HCEC 1CT (cell line): ENCODE measurements at regions not wholly inside any gene's neighbourhood (a gene's known extent, or its start where the extent isn't known, plus 50 kb on each side); places are given as distances from the start of the nearest gene placed in this dataset.

Experiments used
- DNase-seq: peaks from one replicate; pipeline ENCODE4 v3.0.0-alpha.2; 2017

DNA sequence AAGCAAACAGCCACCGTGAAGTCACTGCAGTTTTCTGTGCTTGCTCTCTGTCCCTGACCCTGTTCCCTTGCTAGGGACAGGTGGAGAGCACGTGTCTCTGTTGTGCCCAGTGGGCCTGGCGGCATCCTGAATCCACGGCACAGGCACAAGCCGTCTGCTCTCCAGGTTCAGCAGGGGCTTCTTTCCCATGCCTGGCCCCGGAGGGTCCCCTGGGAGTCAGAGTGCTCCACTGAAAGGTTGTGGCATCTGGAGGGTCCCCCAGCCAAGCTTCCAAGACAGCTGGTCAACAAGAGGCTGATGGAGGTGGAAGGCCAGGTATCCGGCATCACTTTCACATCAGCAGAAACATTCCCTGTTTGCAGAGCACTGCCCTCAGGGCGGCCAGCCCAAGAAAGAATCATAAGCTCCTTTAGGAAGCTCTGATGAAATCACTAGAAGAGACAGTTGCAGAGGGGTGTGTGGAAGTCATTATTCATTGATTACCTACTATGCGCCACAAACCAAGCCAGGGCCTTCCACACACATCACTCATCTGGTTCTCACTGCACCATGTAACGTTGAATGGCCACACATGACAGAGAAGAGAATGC is 346.4 kb upstream of the B3GAT1 start:
- DNase-seq = no peak

DNA sequence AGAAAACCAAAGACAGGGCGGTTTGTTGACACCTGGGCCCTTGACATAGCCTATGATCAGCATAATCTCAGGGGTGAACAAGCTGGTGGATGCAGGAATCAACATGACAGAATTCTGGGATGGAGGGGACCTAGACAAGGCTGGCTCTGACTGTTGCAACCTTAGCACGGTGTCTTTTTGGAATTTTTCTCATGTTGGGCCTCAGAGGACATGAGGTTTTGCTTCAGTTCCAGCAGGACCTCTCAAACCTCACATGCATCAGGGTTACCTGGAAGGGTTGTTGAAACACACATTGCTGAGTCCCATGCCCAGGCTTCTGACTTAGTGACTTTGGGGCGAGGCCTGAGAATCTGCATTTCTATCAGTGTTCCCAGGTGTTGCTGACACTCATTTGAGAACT is 345.6 kb upstream of the B3GAT1 start:
- no peak for DNase-seq

GRCh38 chr11:134756811-134757540 is 344.9 kb upstream of the B3GAT1 start:
- DNase-seq = no peak

- DNase-seq = no peak
These were observed 343.5 kb upstream of the B3GAT1 start for GRCh38 chr11:134755535-134755934.

DNA sequence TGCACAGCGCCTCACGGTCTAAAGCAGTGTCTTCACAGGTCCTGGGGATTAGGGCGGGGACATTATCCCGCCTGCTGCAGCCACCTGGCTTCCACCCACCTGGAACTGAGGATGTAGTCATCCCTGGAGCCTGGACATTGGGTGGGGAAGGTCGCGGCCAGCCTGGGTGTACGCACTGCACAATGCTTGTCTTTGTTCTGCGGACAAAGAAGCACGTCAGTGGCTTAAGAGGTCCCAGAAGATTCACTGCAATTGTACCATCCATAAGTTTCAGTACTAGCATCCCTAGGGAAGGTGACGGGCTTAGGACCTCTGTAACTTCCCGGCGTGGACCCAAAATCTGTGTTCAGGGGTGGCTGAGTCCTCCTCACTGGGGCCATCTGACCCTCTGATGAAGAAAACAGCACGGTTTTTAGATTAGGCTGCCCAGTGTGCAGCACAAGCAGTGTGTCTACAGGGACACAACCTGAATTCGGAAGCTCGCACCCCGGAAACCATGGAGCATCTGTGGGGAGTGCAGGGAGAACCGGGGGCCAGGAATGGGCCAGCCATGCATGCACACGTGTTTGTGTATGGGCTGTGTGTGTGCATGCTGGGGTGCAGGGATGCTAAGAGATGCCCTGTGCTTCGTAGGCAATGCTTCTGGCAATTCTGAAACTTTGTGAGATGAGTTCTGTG is 342.6 kb upstream of the B3GAT1 start:
- no peak for DNase-seq

DNA sequence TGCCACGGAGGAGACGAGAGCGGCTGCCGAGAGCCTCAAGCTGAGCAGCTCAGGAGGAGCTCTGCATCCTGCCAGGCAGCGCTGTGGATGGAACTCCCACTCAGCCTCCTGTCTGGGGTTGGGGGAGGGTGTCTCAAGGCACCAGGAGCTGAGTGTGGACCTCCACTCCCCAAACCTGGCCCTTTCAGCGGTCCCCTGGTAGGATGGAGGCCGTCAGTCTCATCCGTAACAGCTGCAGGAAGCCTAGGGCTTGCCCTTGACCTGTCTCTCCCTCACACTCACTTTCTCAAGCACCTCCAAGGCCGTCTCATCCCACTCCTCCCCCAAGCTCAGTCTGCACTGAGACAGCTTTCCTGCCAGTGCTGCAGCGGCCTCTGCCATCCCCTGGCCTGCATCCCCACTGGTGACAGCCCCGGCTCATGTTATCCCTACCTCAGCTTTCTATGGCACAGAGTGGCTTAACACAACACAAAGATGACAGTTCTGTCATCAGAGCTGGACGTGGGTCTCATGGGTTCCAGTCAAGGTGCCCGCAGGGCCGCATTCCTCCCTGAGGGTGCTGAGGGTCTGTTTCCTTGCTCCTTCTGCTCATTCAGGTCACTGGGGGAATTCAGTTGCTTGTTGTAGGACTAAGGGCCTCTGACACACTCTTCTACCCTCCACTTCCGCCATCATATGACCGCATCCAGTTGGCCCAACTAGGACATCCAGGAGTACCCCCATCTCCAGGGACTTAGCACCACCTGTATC is 341.9 kb upstream of the B3GAT1 start:
- no peak for DNase-seq

DNA sequence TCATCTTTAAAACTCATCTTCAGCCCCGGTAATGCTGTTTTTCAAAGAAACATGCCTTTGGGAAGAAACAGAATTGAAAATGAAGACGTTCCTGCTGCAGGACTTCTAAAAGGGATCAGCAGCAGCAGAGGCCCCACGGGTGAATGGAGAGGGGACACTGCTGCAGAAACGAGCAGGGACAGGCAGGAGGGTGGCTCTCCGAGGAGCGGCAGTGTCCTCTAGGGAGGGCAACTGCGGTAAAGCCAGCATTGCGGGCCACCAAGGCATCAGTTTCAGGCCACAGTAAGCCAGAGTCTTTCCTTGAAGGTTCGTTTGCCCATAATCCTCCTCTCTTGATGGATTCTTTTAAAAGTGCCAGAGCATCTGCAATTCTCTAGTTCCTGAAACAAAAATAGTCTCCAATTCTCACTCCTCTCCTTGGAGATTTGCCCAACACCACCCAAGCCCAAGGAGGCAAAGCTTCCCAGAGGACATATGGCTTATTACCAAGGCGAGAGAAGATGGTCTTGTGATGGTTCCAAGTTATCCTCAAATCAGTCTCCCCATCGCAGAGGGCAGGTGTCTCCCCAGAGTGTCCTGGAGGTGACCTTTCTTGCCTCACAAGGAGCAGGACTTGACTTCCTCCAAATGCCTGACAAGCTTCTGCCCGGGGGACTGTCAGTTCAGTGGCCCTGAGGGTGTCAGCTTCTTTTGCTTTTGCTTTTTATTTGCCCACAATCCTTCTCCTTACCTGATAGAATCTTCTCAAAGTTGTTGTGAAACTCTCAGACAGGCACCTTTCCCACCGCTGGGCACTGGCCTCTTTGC is 341.1 kb upstream of the B3GAT1 start:
- no peak for DNase-seq

- DNase-seq = no peak
These were observed 340.5 kb upstream of the B3GAT1 start for GRCh38 chr11:134752526-134752925.

DNA sequence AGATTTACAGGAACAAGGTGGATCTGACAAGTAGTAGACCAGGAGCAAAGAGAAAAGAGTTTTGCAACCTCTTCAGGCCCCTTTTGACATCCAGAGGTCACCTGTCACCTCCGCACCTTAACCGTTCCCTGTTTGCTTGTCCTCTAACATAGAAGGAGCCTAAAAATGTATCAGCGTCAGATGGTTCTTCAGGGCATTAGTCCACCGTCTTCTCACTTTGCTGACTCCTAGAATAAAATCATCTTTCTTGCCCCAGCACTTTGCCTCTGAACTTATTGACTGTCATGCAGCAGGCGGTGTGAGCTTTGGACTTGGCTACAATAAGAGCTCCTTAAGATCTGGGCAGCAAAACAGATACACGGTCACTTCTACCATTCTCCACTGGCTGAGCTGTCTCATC is 339.7 kb upstream of the B3GAT1 start:
- no peak for DNase-seq

DNA sequence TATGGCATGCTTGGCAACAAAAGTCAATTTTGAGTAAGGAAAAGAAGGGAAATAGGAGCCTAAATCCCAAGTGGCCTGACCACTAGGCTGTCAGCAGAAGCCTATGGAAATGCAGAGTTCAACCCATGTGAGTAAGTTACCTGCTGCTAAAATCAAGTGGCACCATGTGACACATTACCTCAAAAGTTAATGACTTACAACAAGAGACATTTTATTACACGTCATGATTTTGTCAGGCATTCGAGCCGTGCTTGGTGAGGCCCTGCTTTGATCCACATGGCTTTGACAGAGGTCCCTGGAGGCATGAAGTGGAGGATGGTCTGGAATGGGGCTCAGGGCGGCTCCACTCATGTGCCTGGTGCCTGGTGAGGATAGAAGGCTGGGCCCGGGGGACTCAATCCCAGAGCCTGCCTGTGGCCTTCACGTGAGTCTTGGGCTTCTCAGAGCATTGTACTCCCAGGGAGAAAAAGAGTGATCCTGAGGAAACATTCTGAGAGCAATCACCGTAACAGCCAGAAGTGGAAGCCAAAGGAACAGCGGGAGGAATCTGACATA is 339.1 kb upstream of the B3GAT1 start:
- DNase-seq = no peak

DNA sequence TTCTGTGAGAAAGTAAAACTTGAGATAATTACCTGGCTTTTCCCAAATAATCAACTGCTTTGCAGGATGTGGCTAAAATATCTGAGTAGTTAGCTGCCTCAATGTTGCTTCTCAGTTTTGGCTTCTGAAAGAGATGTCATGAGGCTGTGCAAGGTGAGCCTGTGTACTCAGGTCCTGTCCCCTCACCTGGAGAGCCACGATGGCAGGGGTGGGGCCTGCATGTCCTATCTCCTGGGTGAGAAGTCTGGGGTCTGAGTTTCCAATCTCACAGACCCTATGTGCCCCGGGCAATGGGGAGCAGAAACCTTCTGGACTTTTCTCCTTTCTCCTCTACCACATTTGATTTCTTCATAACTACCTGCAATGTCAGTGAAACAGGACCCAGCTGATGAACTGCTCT is 338.6 kb upstream of the B3GAT1 start:
- DNase-seq = no peak

- no peak for DNase-seq
These were observed 337.2 kb upstream of the B3GAT1 start for GRCh38 chr11:134749040-134749839.

DNA sequence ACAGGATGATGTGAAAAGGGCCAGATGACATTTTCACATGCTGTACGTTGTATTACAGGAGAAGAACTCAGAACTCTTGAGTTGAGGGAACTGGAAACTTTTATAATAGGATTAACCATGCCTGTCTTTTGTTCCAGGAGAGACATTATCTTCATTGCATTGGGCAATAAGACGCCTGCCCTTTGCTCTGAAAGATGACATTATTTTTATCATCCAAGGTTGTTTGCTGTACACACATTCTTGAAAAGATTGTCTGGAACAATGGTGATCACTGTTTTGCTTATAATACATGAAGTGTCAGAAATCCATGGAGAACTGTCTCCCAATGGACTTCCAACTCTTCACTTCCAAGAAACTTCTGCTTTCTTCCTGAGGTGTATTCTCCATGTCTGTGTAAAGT is 334.6 kb upstream of the B3GAT1 start:
- no peak for DNase-seq

GRCh38 chr11:134745456-134745855 is 333.4 kb upstream of the B3GAT1 start:
- no peak for DNase-seq

DNA sequence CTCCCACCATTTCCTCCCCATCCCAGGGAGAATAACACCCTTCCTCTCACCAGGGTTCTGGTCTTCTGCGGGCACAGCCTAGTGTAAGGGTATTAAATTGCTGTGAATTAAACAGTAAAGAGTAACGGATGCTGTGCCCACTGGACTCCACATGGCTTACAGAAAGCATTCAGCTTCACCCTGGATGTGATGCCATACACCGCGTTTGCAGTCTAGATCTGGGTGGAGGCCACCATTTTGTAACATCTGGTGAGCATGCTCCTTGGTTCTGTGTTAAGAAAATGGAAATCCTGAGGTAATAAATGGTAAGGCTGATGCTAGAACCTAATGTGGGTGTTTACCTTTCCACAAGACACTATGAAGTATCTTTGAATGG is 331.8 kb upstream of the B3GAT1 start:
- DNase-seq = no peak

GRCh38 chr11:134742956-134743819 is 331.1 kb upstream of the B3GAT1 start:
- DNase-seq = no peak

DNA sequence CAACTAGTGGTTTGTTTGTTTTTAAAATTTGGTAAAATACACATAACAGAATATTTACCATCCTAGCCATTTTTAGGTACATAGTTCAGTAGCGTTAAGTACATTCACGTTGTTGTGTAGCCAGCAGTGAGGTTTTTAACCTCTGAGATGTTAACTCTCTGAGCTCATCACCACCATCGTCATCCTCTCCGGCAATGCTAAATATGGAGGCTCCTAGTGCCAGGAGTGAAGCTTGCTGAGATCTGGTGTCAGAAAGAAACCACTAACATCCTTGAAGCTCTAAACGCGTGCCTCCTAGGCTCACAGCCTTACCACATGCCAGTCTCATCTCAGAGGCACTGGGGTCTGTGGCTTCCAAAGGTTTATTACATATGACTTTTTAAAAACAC is 330.2 kb upstream of the B3GAT1 start:
- no peak for DNase-seq

DNA sequence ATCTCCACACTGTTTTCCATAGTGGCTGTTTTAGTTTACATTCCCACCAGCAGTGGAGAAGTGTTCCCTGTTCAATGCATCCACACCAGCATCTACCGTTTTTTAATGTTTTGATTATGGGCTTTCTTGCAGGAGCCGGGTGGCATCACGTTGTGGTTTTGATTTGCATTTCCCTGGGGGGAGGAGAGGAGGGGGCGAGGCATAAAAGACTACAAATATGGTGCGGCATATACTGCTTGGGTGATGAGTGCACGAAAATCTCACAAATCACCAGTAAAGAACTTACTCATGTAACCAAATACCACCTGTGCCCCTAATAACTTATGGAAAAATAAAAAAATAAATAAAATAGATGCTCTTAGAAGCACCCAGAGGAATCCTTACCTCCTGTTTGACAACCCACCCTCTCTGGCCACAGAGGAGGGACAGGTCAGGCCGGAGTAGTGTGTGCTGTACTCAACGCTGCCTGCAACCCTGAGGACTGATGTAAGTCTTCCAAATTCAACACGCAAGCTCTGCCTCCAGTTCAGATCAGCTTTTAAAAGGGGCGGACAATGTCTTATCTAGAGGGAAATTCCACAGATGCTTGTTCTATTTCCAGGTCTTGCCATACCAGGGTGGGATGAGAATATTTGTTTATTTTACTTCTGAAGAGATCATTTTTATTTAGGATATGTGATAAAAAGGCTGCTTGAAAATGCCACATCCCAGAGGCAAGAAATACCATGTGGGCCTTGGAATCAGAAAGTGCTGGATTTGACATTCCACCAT is 329.6 kb upstream of the B3GAT1 start:
- DNase-seq = no peak

- DNase-seq = no peak
These were observed 328.7 kb upstream of the B3GAT1 start for GRCh38 chr11:134740590-134741261.
